ENCODE measurements at regions not wholly inside any gene's neighbourhood (a gene's known extent, or its start where the extent isn't known, plus 50 kb on each side); places are given as distances from the start of the nearest gene placed in this dataset.

GRCh38 chrX:129093706-129094105 lies 429.6 kb downstream of the SMARCA1 start:
- TF ChIP-seq CTCF (IDR thresholded peaks at IDR 0.05) (no peak), POLR2AphosphoS5 (IDR thresholded peaks at IDR 0.05) (no peak)

Measured in prostate gland (tissue), 2 donors.